ENCODE measurements at regions not wholly inside any gene's neighbourhood (a gene's known extent, or its start where the extent isn't known, plus 50 kb on each side); places are given as distances from the start of the nearest gene placed in this dataset.
"Not testable (repeated sequence)": the region's sequence is repeated elsewhere in the genome, so short reads cannot be mapped to it uniquely, and the experiment has no call there.

- no peak for DNase-seq
Measured at GRCh38 chrX:65331371-65331770, 203.2 kb downstream of the LAS1L start.

- DNase-seq = no peak
Measured at GRCh38 chrX:65300104-65300809, 234.3 kb downstream of the LAS1L start.

- not testable (repeated sequence) for DNase-seq
Measured at GRCh38 chrX:65282905-65283304, 251.7 kb downstream of the LAS1L start.

- DNase-seq = no peak
Measured at GRCh38 chrX:65273152-65273551, 261.4 kb downstream of the LAS1L start.

GRCh38 chrX:65266482-65266881 lies 268.1 kb downstream of the LAS1L start:
- DNase-seq = no peak

- no peak for DNase-seq
Measured at GRCh38 chrX:65253817-65254216, 277.6 kb upstream of the ZC4H2 start.

- no peak for DNase-seq
Measured at GRCh38 chrX:65241059-65241721, 264.9 kb upstream of the ZC4H2 start.

GRCh38 chrX:65203545-65203944 lies 227.3 kb upstream of the ZC4H2 start:
- DNase-seq = no peak

GRCh38 chrX:65196758-65197360 lies 220.6 kb upstream of the ZC4H2 start:
- DNase-seq = no peak

GRCh38 chrX:65195621-65196020 lies 219.4 kb upstream of the ZC4H2 start:
- DNase-seq = no peak

GRCh38 chrX:65194547-65194946 lies 218.3 kb upstream of the ZC4H2 start:
- no peak for DNase-seq

- not testable (repeated sequence) for DNase-seq
Measured at GRCh38 chrX:65163325-65163724, 187.1 kb upstream of the ZC4H2 start.

- DNase-seq = no peak
Measured at GRCh38 chrX:65148232-65148631, 172.0 kb upstream of the ZC4H2 start.

- DNase-seq = no peak
Measured at GRCh38 chrX:65136424-65136823, 160.2 kb upstream of the ZC4H2 start.

- no peak for DNase-seq
Measured at GRCh38 chrX:65127842-65128241, 151.6 kb upstream of the ZC4H2 start.

- DNase-seq = no peak
Measured at GRCh38 chrX:65098851-65099250, 122.6 kb upstream of the ZC4H2 start.

GRCh38 chrX:65093658-65094057 lies 117.4 kb upstream of the ZC4H2 start:
- no peak for DNase-seq

- no peak for DNase-seq
Measured at GRCh38 chrX:65073233-65073632, 97.0 kb upstream of the ZC4H2 start.

GRCh38 chrX:65072590-65072989 lies 96.3 kb upstream of the ZC4H2 start:
- DNase-seq = no peak

GRCh38 chrX:65058626-65059025 lies 82.4 kb upstream of the ZC4H2 start:
- DNase-seq = not testable (repeated sequence)

- DNase-seq = no peak
Measured at GRCh38 chrX:65045001-65045400, 68.8 kb upstream of the ZC4H2 start.

- DNase-seq = no peak
Measured at GRCh38 chrX:65035446-65035770, 59.2 kb upstream of the ZC4H2 start.

- DNase-seq = peak; percentile 66
Measured at GRCh38 chrX:65034668-65035445, 58.6 kb upstream of the ZC4H2 start, which contains the start of gene ZC3H12B. ZC3H12B (plus strand) TSS chrX:65034826.

- no peak for DNase-seq
Measured at GRCh38 chrX:65034292-65034667, 58.0 kb upstream of the ZC4H2 start.

Data from effector CD8-positive, alpha-beta T cell (primary cell).